ENCODE measurements at regions not wholly inside any gene's neighbourhood (a gene's known extent, or its start where the extent isn't known, plus 50 kb on each side); places are given as distances from the start of the nearest gene placed in this dataset.

- no peak for DNase-seq (ENCODE audit: low read depth in 1 of 2, low spot score in 1 of 2)
- no peaks in the 10 kb centered on the region for H3K27me3 ChIP-seq (ENCODE audit: insufficient read depth, poor library complexity, severe bottlenecking)
- TF ChIP-seq REST (IDR thresholded peaks at IDR 0.05; ENCODE audit: insufficient replicate concordance, low read depth) = no peak
- TF ChIP-seq CTCF (IDR thresholded peaks at IDR 0.05; ENCODE audit: insufficient read depth, low read length) = no peak
- no peak for TF ChIP-seq POLR2AphosphoS5 (IDR thresholded peaks at IDR 0.05; ENCODE audit: low read depth)
- TF ChIP-seq SPI1 (IDR thresholded peaks at IDR 0.05; ENCODE audit: borderline replicate concordance, low read depth) = no peak
- no peak for TF ChIP-seq GABPA (IDR thresholded peaks at IDR 0.05; ENCODE audit: low read depth)
- H3K27ac ChIP-seq (replicated peaks) = no peak overlapping the region
- H3K4me3 ChIP-seq (replicated peaks; ENCODE audit: insufficient read depth, low read length) = no peak overlapping the region
These were observed 99.8 kb upstream of the NR2F2 start for GRCh38 chr15:96230526-96231181.

- H3K4me3 ChIP-seq (replicated peaks; ENCODE audit: insufficient read depth, low read length) = no peak overlapping the region
- DNase-seq (ENCODE audit: low read depth in 1 of 2, low spot score in 1 of 2) = no peak
- H3K27me3 ChIP-seq (ENCODE audit: insufficient read depth, poor library complexity, severe bottlenecking) = no peaks in the 10 kb centered on the region
- no peak overlapping the region for H3K27ac ChIP-seq (replicated peaks)
- TF ChIP-seq CTCF (IDR thresholded peaks at IDR 0.05; ENCODE audit: insufficient read depth, low read length) = no peak
- TF ChIP-seq GABPA (IDR thresholded peaks at IDR 0.05; ENCODE audit: low read depth) = no peak
- TF ChIP-seq POLR2AphosphoS5 (IDR thresholded peaks at IDR 0.05; ENCODE audit: low read depth) = no peak
- TF ChIP-seq REST (IDR thresholded peaks at IDR 0.05; ENCODE audit: insufficient replicate concordance, low read depth) = no peak
- TF ChIP-seq SPI1 (IDR thresholded peaks at IDR 0.05; ENCODE audit: borderline replicate concordance, low read depth) = no peak
These were observed 98.2 kb upstream of the NR2F2 start for GRCh38 chr15:96232335-96232734.

GRCh38 chr15:96234109-96234892, 96.2 kb upstream of the NR2F2 start:
- Histone ChIP-seq H3K27me3 (ENCODE audit: insufficient read depth, poor library complexity, severe bottlenecking) (no peaks in the 10 kb centered on the region), H3K27ac (replicated peaks) (no peak overlapping the region), H3K4me3 (replicated peaks; ENCODE audit: insufficient read depth, low read length) (no peak overlapping the region)
- no peak for DNase-seq (ENCODE audit: low read depth in 1 of 2, low spot score in 1 of 2)
- TF ChIP-seq CTCF (IDR thresholded peaks at IDR 0.05; ENCODE audit: insufficient read depth, low read length) (no peak), REST (IDR thresholded peaks at IDR 0.05; ENCODE audit: insufficient replicate concordance, low read depth) (no peak), SPI1 (IDR thresholded peaks at IDR 0.05; ENCODE audit: borderline replicate concordance, low read depth) (no peak), POLR2AphosphoS5 (IDR thresholded peaks at IDR 0.05; ENCODE audit: low read depth) (no peak), GABPA (IDR thresholded peaks at IDR 0.05; ENCODE audit: low read depth) (no peak)
